GM10266 (cell line): ENCODE measurements at regions not wholly inside any gene's neighbourhood (a gene's known extent, or its start where the extent isn't known, plus 50 kb on each side); places are given as distances from the start of the nearest gene placed in this dataset.

Experiments
- DNase-seq: peaks from one replicate; pipeline ENCODE4 v3.0.0; 2012; ENCODE audit errors: extremely low spot score
- CTCF ChIP-seq: IDR thresholded peaks from 2 replicates; pipeline ENCODE4 v1.5.1; 2012; ENCODE audit warnings: mild to moderate bottlenecking, low read depth; ENCODE audit not compliant: control insufficient read depth, insufficient read depth; ENCODE audit errors: missing control alignments

GRCh38 chr17:72434991-72435618 is 314.3 kb downstream of the SOX9 start:
- DNase-seq = no peak
- no peak for TF ChIP-seq CTCF

DNA sequence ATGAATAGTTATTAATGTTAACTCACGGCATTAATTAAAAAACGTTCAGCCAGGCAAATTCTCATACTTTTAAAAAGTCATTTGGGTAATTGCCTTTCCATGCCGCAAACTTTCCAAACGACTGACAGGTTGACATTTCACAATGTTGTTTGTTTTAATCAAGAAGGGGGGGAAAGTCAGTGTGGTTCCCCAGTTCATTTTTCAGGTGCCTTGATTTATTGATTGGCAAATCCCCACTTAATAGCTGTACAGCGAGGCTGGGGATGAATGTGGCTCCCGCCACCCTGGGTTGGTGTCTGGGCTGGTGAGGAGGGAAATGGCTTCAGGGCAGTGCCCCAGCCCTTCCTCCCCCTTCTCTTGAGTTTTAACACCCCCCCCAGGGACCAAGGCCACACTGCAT is 318.0 kb downstream of the SOX9 start:
- no peak for DNase-seq
- no peak for TF ChIP-seq CTCF

DNA sequence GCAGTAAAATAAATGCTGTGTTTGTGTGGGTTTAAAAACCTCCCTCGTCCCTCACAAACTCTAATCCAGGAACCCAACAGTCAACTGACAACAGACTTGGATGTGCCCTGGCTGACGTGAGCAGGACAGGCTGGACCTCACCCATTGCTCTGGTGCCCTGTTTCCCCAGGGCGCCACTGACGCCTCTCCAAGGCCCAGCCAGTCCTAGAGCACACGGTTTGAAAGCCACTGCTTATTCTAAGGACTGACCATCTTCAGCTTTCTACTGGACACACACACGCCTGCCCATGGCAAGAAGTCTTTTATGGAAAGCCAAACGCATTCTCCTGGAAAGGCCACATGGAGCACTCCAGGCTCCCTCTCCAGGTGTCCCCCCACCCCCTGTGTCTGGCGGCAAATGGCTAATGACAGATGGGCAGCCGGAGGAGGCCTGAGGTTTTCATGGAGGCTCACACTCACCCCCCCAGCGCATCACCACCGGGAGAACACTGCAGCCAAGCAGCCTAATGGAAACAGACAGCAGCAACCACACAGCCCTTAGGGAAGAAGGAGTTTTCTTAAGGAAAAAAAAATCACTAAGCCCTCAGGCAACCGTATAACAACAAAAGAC is 319.2 kb downstream of the SOX9 start:
- DNase-seq = no peak
- TF ChIP-seq CTCF = no peak

GRCh38 chr17:72440961-72441360 is 320.1 kb downstream of the SOX9 start:
- DNase-seq = no peak
- no peak for TF ChIP-seq CTCF

DNA sequence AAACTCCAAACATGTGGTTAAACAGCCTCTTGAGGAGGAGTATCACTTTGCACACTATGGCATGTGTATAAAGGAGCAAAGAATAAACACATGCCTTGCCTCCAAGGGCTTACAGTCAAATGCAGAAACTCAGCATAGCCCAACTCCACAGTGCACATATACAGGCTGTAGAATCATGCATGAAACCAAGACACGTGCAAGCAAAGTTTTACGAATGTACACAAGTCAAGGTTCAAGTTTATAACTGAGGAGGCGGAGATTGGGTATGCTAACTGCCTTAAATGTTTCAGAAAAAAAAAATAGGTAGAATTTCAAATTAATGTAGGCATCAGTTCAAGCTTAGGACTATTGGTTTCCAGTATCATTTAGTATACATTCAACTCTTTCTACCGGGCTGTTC is 321.1 kb downstream of the SOX9 start:
- no peak for TF ChIP-seq CTCF
- DNase-seq = no peak

DNA sequence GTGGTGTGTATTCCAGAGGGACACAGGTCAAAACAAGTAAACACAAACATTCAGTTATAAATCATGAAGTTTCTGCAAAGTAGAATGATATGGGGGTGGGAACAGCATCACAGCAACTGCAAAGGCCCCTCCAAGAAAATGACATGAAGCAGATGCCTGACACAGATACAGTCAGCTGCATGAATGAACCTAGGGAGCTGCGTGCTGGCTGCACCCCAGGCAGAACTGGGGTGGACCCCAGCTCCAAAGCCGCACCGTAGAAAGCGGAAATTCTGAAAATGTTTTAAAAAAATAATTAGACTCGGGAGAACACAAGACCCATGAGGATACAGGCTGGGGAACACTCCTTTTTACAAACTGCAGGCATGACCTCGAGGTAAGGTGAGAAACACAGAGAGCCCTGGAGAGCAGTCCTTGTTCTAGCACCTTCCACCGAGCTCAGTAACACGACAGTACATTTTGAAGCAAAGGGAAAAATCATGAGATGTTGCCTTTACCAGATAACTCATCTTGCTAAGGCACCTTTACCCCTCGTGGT is 323.8 kb downstream of the SOX9 start:
- no peak for TF ChIP-seq CTCF
- DNase-seq = no peak
